ENCODE measurements at regions not wholly inside any gene's neighbourhood (a gene's known extent, or its start where the extent isn't known, plus 50 kb on each side); places are given as distances from the start of the nearest gene placed in this dataset.
"Not testable (repeated sequence)": the region's sequence is repeated elsewhere in the genome, so short reads cannot be mapped to it uniquely, and the experiment has no call there.

DNA sequence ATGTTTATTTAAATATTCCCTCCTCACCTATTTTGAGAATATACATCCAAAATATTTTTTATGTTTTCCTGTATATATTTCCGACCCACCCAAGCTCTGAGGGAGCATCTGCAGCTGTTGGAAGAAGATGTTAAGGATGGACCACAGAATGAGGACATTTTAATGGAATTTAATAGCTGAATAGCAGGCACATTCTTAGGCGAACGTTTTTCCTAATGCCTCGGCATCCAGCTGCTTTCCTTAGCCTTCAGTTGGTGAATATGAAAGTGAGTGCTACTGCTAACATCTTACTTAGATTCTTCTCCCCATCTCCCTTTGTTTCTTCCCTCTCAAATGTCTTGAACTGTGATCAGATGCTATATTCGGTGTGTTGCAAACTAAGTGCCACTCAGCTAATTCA lies 158.0 kb upstream of the CTSO start:
- no peak for DNase-seq (ENCODE audit: extremely low spot score)

DNA sequence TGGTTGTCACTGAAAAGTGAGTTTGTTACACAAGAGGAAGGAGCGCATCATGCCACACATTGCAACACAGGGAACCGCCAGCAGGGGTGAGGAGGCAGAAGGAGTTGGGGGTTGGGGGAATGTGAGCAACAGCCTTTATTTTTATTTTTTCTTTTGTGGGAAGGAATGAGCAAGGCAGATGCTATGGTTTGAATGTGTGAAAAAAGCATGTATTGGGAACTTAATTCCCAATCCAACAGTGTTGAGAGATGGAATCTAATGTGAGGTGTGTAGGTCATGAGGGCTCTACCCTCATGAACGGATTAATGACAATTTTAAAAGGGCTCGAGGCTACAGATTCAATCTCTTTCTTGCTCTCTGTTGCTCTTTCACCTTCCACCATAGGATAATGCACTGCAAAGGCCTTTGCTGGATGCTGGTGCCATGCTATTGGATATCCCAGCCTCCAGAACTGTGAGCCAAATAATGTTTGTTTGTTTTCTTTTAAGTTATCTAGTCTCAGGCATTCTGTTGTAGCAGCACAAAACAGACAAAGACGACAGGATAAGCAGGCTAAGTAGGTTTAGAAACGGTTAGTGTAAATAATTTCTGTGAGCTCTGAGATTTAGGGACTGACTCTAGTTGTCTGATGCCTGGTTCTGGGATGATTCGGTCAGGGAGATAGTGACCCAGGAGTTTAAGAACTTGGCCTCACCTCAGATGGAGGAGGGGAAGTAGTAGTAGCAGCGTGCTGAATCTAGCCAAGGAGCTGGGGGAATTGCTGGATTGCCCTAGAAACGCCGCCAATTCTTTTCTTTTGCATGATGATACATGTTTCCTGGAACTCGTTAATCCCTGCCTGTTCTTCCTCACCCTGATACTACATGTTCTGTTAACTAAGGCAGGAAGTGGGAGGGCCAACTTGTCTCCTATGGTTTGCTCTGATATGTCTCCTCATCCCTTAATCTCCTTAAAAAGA lies 156.6 kb upstream of the CTSO start:
- Histone ChIP-seq H3K4me3 (ENCODE audit: low read depth, low read length) (no peak overlapping the region), H3K27ac (ENCODE audit: low read depth) (no peak overlapping the region), H3K4me1 (ENCODE audit: insufficient read depth) (no peaks in the 10 kb centered on the region), H3K36me3 (ENCODE audit: insufficient read depth) (no peaks in the 10 kb centered on the region)
- DNase-seq (ENCODE audit: extremely low spot score), result peak; percentile 76
- WGBS, result 39% methylated on average over 11 of the region's 11 CpGs

More for the DNA sequence above, 158.0 kb upstream of the CTSO start:
- WGBS, result 35% methylated on average over 5 of the region's 5 CpGs
- Histone ChIP-seq H3K36me3 (ENCODE audit: insufficient read depth) (no peaks in the 10 kb centered on the region), H3K27ac (ENCODE audit: low read depth) (no peak overlapping the region), H3K4me3 (ENCODE audit: low read depth, low read length) (no peak overlapping the region), H3K4me1 (ENCODE audit: insufficient read depth) (no peaks in the 10 kb centered on the region)

DNA sequence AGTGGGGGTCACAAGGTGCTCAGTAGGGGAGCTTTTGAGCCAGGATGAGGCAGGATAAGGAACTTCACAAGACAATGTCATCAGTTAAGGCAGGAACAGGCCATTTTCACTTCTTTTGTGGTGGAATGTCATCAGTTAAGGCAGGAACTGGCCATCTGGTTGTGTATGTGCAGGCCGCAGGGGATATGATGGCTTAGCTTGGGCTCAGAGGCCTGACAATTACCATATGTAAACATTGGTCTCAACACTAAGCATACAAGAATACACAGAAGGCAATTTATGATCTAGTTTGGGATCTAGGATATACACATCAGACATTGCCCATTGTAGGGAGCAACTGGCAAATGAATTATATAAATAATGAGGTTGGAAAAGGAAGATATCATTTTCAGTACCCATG lies 155.4 kb upstream of the CTSO start:
- not testable (repeated sequence) for H3K27ac ChIP-seq (ENCODE audit: low read depth); DNase-seq (ENCODE audit: extremely low spot score); H3K4me1 ChIP-seq (ENCODE audit: insufficient read depth); H3K36me3 ChIP-seq (ENCODE audit: insufficient read depth); H3K4me3 ChIP-seq (ENCODE audit: low read depth, low read length)
- WGBS, result 59% methylated on average over 1 of the region's 1 CpG

DNA sequence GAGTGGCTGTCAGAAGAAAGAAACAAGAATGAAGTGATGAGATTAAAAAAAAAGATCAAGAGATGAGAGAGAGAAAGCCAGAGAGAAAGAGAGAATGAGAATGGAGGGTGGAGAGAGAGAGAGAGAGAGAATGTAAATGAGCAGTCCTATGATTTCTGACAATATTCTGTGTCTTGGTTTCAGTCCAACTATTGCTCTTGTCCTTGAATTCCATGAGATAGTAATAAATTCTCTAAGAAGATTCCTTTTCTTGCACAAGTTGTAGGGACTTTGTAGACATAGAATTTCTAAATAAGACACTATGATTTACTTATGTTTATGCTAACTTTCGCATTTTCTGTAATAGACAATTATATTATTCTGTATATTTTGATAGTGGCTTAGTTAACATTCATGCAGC lies 149.6 kb upstream of the CTSO start:
- Histone ChIP-seq H3K4me1 (ENCODE audit: insufficient read depth) (no peaks in the 10 kb centered on the region), H3K4me3 (ENCODE audit: low read depth, low read length) (no peak overlapping the region), H3K36me3 (ENCODE audit: insufficient read depth) (no peaks in the 10 kb centered on the region), H3K27ac (ENCODE audit: low read depth) (no peak overlapping the region)
- DNase-seq (ENCODE audit: extremely low spot score), result no peak
- 86% methylated on average over 1 of the region's 1 CpG for WGBS

DNA sequence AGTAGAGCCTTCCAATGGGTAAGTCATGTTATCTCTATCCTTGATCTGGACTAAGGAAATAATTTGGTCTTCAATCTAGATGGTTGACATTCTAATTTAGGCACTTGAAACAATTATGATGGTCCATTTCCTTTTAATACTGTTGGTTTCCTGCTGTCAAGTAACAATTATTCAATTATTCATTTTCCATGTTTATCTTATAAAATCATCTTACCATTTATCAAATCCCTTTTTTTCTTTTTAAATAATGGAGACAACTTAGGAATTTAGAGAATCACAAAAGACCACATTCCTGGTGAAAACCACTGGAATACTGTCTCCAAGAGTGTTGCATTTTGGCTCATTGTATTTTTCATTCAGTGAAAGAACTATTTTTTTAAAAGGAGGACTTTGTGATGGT lies 148.7 kb upstream of the CTSO start:
- no peak overlapping the region for H3K27ac ChIP-seq (ENCODE audit: low read depth)
- H3K4me1 ChIP-seq (ENCODE audit: insufficient read depth), result no peaks in the 10 kb centered on the region
- no peaks in the 10 kb centered on the region for H3K36me3 ChIP-seq (ENCODE audit: insufficient read depth)
- H3K4me3 ChIP-seq (ENCODE audit: low read depth, low read length), result no peak overlapping the region
- DNase-seq (ENCODE audit: extremely low spot score), result no peak

DNA sequence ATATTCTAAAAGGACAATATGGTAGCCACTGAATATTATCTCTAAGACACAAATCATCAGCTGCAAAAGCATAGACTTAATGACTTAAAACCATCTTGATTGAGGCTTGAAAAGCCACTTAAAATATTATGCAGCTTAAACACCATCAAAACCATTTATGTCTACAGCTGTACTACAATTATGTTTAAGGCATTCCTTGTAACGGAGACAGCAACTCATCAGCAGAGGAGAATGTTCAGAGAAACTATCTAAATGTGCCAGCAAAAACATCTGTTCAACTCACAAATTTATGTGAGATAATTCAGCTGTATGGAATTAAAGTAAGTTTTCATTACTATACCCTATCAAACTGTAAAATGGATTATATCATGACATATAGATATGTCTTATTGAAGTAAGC lies 147.9 kb upstream of the CTSO start:
- DNase-seq (ENCODE audit: extremely low spot score), result no peak
- H3K4me1 ChIP-seq (ENCODE audit: insufficient read depth), result no peaks in the 10 kb centered on the region
- H3K27ac ChIP-seq (ENCODE audit: low read depth), result no peak overlapping the region
- no peaks in the 10 kb centered on the region for H3K36me3 ChIP-seq (ENCODE audit: insufficient read depth)
- no peak overlapping the region for H3K4me3 ChIP-seq (ENCODE audit: low read depth, low read length)
- 52% methylated on average over 1 of the region's 1 CpG for WGBS

DNA sequence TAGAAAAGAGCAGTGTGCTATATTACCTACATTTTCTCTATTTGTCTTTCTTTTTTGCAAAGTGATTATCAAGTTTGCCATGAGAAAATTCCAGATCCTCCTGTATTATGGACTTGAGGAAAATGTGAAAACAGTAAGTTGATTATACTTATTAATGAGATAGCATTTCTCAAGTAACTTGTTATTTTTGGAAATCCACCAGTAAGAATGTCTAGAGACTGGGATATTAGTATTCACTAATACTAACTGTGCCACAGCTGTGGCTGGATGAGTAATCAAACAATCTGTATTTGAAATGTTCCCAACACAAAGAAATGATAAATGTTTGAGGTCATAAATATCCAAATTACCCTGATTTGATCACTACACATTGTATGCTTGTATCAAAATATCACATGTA lies 147.0 kb upstream of the CTSO start:
- no peak overlapping the region for H3K4me3 ChIP-seq (ENCODE audit: low read depth, low read length)

DNA sequence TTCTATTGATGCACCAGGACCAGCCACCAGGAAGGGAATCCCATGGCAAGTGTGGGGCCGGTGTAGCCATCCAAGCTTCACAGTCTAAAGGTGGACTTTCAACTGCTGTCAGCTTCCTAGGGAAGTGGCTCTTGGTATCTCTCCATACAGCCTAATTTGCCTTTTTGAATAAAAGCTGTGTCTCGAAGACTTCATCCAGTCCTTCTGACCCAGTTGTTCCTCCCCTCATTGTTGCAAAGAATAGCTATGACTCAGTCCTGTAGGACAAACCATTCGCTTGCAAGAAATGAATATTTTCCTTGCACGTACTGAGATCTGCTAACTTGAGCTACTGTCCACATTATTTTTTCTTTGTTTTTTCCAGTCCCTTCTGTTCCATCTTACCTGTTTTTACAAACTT lies 145.1 kb upstream of the CTSO start:
- no peak overlapping the region for H3K4me3 ChIP-seq (ENCODE audit: low read depth, low read length)
- WGBS, result 89% methylated on average over 4 of the region's 4 CpGs
- H3K27ac ChIP-seq (ENCODE audit: low read depth), result no peak overlapping the region
- H3K4me1 ChIP-seq (ENCODE audit: insufficient read depth), result no peaks in the 10 kb centered on the region
- DNase-seq (ENCODE audit: extremely low spot score), result no peak
- H3K36me3 ChIP-seq (ENCODE audit: insufficient read depth), result no peaks in the 10 kb centered on the region

More for the DNA sequence above, 147.0 kb upstream of the CTSO start:
- Histone ChIP-seq H3K4me1 (ENCODE audit: insufficient read depth) (no peaks in the 10 kb centered on the region), H3K36me3 (ENCODE audit: insufficient read depth) (no peaks in the 10 kb centered on the region), H3K27ac (ENCODE audit: low read depth) (no peak overlapping the region)
- no peak for DNase-seq (ENCODE audit: extremely low spot score)

DNA sequence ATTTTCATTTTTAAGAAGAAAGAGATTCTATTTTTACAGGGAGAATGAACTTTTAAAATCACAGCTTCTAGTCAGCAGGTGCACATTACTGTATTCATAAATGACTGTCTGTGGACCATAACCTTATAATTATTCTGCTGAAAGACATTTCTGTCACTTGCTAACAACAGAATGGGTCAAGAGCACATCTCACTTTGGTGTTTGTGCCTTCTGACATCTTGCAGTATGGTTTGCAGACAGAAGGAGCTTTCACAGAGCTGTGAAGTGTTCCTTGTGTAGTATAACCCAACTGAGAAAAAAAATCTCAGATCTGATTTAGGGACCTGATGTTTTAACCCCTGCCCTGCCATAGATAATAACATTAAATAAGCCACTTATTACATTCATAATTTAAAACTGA lies 131.4 kb upstream of the CTSO start:
- Histone ChIP-seq H3K36me3 (ENCODE audit: insufficient read depth) (no peaks in the 10 kb centered on the region), H3K27ac (ENCODE audit: low read depth) (no peak overlapping the region), H3K4me1 (ENCODE audit: insufficient read depth) (no peaks in the 10 kb centered on the region), H3K4me3 (ENCODE audit: low read depth, low read length) (no peak overlapping the region)
- DNase-seq (ENCODE audit: extremely low spot score), result no peak

DNA sequence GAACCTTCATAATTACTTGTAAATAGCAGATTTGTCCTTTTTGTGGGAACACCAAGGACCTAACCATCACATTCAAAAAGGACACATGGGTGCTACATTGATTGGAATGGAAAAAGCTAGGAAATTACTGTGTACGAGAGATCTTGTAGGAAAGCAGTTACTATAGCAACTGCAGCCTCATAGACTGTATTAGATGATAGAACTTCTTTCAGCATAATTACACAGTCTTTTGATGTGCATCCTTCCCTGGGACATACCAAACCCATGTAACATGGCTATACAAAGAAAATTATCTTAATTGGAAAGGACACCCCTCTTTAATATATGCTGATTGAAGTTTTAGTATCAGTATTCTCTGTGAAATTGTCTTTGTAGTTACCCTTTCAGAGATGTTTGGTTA lies 130.7 kb upstream of the CTSO start:
- Histone ChIP-seq H3K4me1 (ENCODE audit: insufficient read depth) (no peaks in the 10 kb centered on the region), H3K4me3 (ENCODE audit: low read depth, low read length) (no peak overlapping the region), H3K27ac (ENCODE audit: low read depth) (no peak overlapping the region), H3K36me3 (ENCODE audit: insufficient read depth) (no peaks in the 10 kb centered on the region)
- no peak for DNase-seq (ENCODE audit: extremely low spot score)
- WGBS, result 68% methylated on average over 1 of the region's 1 CpG

DNA sequence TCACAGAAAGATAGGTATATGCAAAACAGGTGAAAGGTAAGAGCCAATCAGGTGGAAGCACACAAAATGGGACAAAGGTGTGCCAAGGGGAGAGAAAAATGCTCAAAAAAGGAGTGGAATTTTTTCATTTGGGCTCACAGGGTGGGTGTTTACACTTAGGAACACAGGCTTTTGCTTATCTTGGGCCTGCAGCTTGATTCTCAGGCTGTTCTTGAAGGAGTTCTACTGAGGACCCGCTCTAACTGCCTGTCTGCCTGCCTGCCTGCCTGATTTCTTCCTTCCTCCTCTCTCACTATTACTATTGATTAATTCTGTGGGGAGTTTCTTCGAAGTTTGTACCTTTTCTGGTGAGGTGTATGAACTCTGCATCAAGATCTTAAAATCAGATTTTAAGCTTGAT lies 120.3 kb upstream of the CTSO start:
- Histone ChIP-seq H3K36me3 (ENCODE audit: insufficient read depth) (no peaks in the 10 kb centered on the region), H3K27ac (ENCODE audit: low read depth) (no peak overlapping the region), H3K4me1 (ENCODE audit: insufficient read depth) (no peaks in the 10 kb centered on the region), H3K4me3 (ENCODE audit: low read depth, low read length) (no peak overlapping the region)
- DNase-seq (ENCODE audit: extremely low spot score), result no peak
- 81% methylated on average over 2 of the region's 2 CpGs for WGBS

DNA sequence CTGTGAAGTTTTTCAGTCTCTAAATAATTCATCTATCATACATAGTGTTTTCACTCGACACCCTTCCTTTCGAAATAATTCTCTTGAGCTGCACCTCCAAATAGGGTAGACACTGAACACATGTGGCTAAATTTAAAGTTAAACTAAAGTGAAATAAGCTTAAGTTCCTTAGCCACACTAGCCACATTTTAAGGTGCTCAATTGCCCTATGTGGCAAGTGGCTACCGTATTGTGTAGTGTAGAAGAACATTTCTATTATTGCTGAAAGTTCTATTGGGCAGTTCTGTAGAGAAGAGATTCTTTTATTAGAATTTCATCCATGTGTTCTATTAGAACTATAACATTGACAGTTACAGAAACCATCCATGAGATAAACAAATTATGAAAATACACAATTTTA lies 107.0 kb upstream of the CTSO start:
- DNase-seq (ENCODE audit: extremely low spot score), result no peak

DNA sequence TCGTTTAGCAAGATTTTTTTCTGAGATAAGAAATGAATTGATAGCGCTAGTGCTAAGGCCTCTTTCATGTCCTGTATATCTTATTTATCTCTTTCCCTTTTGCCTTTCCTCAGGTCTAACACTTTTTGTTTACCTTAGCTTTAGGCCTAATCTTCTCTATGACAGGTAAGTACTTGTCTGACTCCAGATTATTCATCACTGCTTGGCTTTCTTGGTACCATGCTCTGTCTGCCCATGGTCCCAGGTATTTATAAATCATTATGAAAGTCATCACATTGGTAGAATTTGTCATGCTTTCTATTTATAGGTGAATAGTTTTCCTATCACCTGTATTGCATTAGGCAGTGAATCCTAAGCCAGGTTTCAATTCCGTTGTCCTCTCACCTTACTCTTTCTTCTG lies 99.5 kb upstream of the CTSO start:
- no peak for DNase-seq (ENCODE audit: extremely low spot score)
- H3K4me1 ChIP-seq (ENCODE audit: insufficient read depth), result no peaks in the 10 kb centered on the region
- no peak overlapping the region for H3K4me3 ChIP-seq (ENCODE audit: low read depth, low read length)
- no peaks in the 10 kb centered on the region for H3K36me3 ChIP-seq (ENCODE audit: insufficient read depth)
- WGBS, result 51% methylated on average over 3 of the region's 3 CpGs
- H3K27ac ChIP-seq (ENCODE audit: low read depth), result no peak overlapping the region

More for the DNA sequence above, 107.0 kb upstream of the CTSO start:
- 90% methylated on average over 3 of the region's 3 CpGs for WGBS
- H3K36me3 ChIP-seq (ENCODE audit: insufficient read depth), result no peaks in the 10 kb centered on the region
- no peak overlapping the region for H3K4me3 ChIP-seq (ENCODE audit: low read depth, low read length)
- H3K27ac ChIP-seq (ENCODE audit: low read depth), result no peak overlapping the region
- H3K4me1 ChIP-seq (ENCODE audit: insufficient read depth), result no peaks in the 10 kb centered on the region

DNA sequence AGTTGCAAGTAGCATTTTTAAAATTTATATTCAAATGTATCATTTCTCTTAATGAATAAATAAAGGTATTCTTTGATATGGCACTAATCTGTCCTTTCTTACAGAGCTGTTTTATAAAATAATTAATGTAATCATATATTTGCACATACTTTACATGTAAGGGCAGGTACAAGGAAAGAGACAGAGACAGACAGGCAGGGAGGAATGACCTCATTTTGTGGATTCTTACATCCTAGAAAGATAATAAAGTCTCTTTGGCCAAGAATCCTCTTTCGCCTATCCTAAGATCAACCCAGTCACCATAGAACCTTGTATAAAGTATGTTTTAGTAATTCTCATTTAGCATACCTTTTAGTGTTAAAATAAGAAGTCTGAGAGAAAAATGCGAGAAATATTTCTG lies 98.5 kb upstream of the CTSO start:
- H3K36me3 ChIP-seq (ENCODE audit: insufficient read depth), result no peaks in the 10 kb centered on the region
- H3K4me1 ChIP-seq (ENCODE audit: insufficient read depth), result no peaks in the 10 kb centered on the region
- no peak for DNase-seq (ENCODE audit: extremely low spot score)
- H3K4me3 ChIP-seq (ENCODE audit: low read depth, low read length), result no peak overlapping the region
- H3K27ac ChIP-seq (ENCODE audit: low read depth), result no peak overlapping the region
- WGBS, result 92% methylated on average over 2 of the region's 2 CpGs

DNA sequence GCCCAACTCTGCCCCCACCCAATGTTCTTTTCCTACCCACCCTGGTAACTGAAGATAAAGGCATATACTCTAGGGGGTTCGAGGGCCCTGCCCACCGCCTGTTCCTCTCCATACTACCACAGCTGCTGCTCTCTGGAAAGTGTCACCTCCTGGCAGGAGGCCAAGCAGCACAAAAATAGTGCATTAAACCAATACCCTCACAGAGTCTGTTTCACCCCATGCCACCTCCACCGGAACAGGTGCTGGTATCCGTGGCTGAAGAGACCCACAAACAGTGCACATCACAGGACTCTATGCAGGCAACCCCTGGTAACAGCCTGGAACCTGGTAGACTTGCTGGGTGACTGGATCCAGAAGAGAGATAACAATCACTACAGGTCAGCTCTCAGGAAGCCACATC lies 85.1 kb upstream of the CTSO start:
- H3K4me3 ChIP-seq (ENCODE audit: low read depth, low read length), result no peak overlapping the region
- 88% methylated on average over 4 of the region's 4 CpGs for WGBS
- H3K27ac ChIP-seq (ENCODE audit: low read depth), result no peak overlapping the region
- no peaks in the 10 kb centered on the region for H3K36me3 ChIP-seq (ENCODE audit: insufficient read depth)
- no peaks in the 10 kb centered on the region for H3K4me1 ChIP-seq (ENCODE audit: insufficient read depth)
- no peak for DNase-seq (ENCODE audit: extremely low spot score)

Measured in urinary bladder (tissue), 3 donors.